Thymus (tissue), 11 donors: ENCODE measurements at regions not wholly inside any gene's neighbourhood (a gene's known extent, or its start where the extent isn't known, plus 50 kb on each side); places are given as distances from the start of the nearest gene placed in this dataset.
"Not testable (repeated sequence)": the region's sequence is repeated elsewhere in the genome, so short reads cannot be mapped to it uniquely, and the experiment has no call there.

Source experiments
- DNase-seq, 9 donors: peaks; one replicate each; pipeline ENCODE4 v3.0.0-alpha.2; 2013; ENCODE audit warnings: low spot score in 9 of 9, low read depth in 6 of 9, missing footprints in 1 of 9
- H3K27ac ChIP-seq, 2 donors: one replicate each; pipeline ENCODE4 v1.5.1; 2013; ENCODE audit warnings: control low read depth in 1 of 2, low read depth in 1 of 2, low read length in 1 of 2, mild to moderate bottlenecking in 1 of 2, moderate library complexity in 1 of 2
- H3K27me3 ChIP-seq, 2 donors: one replicate each; pipeline ENCODE4 v1.5.1; 2013; ENCODE audit warnings: low read length in 1 of 2; ENCODE audit not compliant: control insufficient read depth in 2 of 2, insufficient read depth in 1 of 2
- H3K36me3 ChIP-seq, 2 donors: one replicate each; pipeline ENCODE4 v1.5.1; 2013; ENCODE audit warnings: low read length in 1 of 2, mild to moderate bottlenecking in 1 of 2, moderate library complexity in 1 of 2; ENCODE audit not compliant: control insufficient read depth in 2 of 2, insufficient read depth in 2 of 2
- H3K4me1 ChIP-seq, 2 donors: one replicate each; pipeline ENCODE4 v1.5.1; 2013; ENCODE audit warnings: low read length in 2 of 2; ENCODE audit not compliant: control insufficient read depth in 2 of 2, insufficient read depth in 2 of 2
- H3K4me3 ChIP-seq, 2 donors: one replicate each; pipeline ENCODE4 v1.5.1; 2013; ENCODE audit warnings: low read length in 2 of 2, control low read depth in 1 of 2, mild to moderate bottlenecking in 1 of 2
- H3K9me3 ChIP-seq, 2 donors: one replicate each; pipeline ENCODE4 v1.5.1; 2013; ENCODE audit warnings: low read length in 1 of 2, mild to moderate bottlenecking in 1 of 2; ENCODE audit not compliant: control insufficient read depth in 2 of 2, insufficient read depth in 1 of 2
- WGBS: extraction: QIAGEN DNeasy Blood & Tissue Kit; methylation state at CpG from one replicate; pipeline ENCODE4 v1.1.7; 2013; 5-methylcytosine and 5-hydroxymethylcytosine counted together
- donor health status: healthy.

DNA sequence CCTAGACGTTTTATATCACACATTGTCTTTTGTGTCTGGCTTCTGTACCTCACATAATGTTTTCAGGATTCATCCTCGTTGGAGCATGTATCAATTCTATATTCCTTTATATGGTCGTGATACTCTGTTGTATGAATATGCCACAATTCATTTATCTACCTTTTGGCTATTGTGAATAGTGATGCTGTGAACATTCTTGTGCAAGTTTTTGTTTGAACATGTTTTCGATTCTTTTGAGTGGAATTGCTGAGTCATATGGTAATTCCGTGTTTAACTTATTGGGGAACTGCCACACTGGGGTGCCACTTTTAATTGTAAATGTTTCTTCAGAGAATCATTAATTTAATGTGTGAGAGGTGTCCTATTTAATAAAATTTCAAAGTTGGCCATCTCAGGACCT lies 101.2 kb downstream of the SLC35B3 start:
- no peaks in the 10 kb centered on the region for H3K9me3 ChIP-seq
- H3K4me3 ChIP-seq = no peak overlapping the region
- no peaks in the 10 kb centered on the region for H3K27me3 ChIP-seq
- no peaks in the 10 kb centered on the region for H3K4me1 ChIP-seq
- H3K27ac ChIP-seq = no peak overlapping the region
- DNase-seq = no peak
- 82% methylated on average over 5 of the region's 5 CpGs for WGBS
- H3K36me3 ChIP-seq = no peaks in the 10 kb centered on the region

DNA sequence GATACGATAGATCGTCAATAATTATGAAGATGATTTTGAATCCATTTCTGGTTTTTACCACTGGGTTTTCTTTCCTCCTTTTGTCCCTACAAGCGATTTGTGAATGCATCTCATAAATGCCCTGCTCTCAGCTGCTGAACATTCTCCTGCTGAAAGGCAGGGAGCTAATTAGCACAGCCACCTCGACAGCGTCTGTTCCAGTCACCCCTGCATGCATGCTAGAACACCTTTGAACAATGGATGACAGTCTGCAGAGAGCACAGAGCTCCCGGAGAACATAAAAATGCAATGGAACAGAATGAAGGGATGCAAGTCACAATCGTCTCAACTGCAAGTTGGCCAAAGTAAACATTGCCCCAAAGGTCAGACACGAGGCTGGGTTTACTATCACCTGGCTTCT lies 105.8 kb downstream of the SLC35B3 start:
- Histone ChIP-seq H3K27ac (no peak overlapping the region), H3K9me3 (no peaks in the 10 kb centered on the region), H3K4me3 (no peak overlapping the region), H3K4me1 (no peaks in the 10 kb centered on the region), H3K36me3 (no peaks in the 10 kb centered on the region), H3K27me3 (no peaks in the 10 kb centered on the region)
- 68% methylated on average over 8 of the region's 8 CpGs for WGBS
- no peak for DNase-seq

DNA sequence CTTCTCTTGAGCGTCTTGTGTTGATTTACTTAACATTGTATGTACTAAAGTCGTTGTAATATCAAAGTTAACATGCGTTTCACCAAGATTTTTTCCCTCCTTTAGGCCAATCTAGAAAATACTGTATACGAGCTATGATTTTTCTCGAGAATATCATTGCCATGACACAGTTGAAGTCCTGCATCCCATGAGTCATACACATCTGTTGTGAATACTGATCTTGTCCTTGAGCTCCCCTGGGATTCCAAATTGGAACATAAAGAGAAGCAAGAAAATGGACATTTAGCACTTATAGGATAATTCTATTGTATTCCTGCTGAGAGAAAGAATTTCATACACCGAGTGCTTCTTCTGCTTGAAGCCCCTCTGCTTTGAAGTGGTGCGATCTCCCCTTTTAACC lies 109.6 kb downstream of the SLC35B3 start:
- Histone ChIP-seq H3K36me3 (no peaks in the 10 kb centered on the region), H3K9me3 (no peaks in the 10 kb centered on the region), H3K27me3 (no peaks in the 10 kb centered on the region), H3K4me3 (no peak overlapping the region), H3K4me1 (no peaks in the 10 kb centered on the region), H3K27ac (no peak overlapping the region)
- DNase-seq = no peak
- 89% methylated on average over 7 of the region's 7 CpGs for WGBS

DNA sequence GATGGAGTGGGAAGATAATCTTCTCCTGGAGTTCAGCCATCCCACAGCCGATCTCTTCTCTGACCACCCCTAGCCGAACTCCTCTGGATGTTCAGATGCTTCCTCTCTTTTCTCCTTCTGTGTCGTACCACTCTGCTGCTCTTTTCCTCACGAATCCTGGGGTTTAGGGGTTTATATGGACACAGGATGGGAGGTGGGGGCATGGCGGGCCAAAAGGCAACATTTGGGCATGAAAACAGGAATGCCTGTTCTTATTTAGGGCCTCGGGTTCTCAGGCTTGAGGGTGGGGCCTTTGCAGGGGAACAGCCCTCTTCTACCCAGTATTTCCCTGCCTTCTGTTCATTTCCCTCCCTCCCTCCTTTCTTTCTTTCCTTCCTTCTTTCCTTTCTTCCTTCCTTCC lies 112.7 kb downstream of the SLC35B3 start:
- Histone ChIP-seq H3K4me3 (no peak overlapping the region), H3K27me3 (no peaks in the 10 kb centered on the region), H3K36me3 (no peaks in the 10 kb centered on the region), H3K27ac (no peak overlapping the region), H3K4me1 (no peaks in the 10 kb centered on the region), H3K9me3 (no peaks in the 10 kb centered on the region)
- DNase-seq = no peak
- WGBS = 93% methylated on average over 6 of the region's 6 CpGs

DNA sequence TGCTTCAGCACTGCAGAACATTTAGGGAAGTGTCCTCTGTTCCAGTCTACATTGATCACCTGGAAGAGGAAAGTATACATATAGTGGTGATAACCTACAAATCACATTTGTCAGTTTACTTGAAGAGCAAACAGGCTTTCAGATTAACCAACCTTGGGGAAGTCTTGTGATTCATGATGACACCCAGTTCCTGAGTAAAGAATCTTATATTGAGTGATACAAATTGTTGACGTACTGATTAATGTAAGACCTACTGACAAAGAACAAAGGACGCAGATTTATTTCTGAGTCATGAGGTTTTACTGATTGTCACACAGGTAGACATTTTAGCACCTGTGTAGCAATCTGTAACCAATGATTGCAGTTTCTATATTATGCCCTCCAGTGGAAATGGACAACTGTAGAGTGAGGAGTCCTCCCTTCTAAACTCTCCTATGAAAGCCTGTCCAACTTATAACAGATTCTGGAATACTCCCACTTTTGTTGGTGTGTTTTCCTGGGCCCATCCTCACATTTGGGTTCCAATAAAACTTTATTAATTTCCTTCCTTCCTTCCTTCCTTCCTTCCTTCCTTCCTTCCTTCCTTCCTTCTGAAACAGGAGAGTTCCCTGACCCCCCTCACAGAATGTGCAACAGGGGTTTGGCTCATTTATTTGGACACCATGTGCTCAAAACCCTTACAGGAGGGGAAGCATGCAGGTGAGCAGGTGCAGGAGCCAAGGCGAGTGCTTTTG lies 113.5 kb downstream of the SLC35B3 start:
- WGBS = 94% methylated on average over 3 of the region's 3 CpGs
- Histone ChIP-seq H3K36me3 (no peaks in the 10 kb centered on the region), H3K27me3 (no peaks in the 10 kb centered on the region), H3K9me3 (no peaks in the 10 kb centered on the region), H3K4me1 (no peaks in the 10 kb centered on the region), H3K4me3 (no peak overlapping the region), H3K27ac (no peak overlapping the region)
- no peak for DNase-seq

DNA sequence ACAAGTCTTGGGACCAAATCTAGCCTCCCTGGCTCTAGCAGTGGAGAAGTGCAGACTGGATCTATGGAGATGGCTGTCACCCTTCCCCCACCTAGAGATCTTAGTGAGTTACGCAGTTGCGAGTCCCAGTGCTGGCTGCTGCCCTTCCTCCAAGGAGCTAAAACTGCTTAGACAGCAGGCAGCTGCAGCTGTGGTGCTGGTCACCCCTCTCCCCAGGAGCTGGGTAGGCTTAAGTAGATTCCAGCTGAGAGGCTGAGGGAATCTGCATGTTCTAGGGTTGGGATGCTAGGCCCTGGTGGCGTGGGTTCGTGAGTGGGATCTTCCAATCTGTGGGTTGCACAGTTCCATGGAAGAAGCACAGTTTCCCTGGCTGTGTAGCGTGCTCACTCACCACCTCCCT lies 120.2 kb downstream of the SLC35B3 start:
- H3K27me3 ChIP-seq = no peaks in the 10 kb centered on the region
- H3K4me1 ChIP-seq = no peaks in the 10 kb centered on the region
- no peaks in the 10 kb centered on the region for H3K36me3 ChIP-seq
- no peak for DNase-seq
- H3K9me3 ChIP-seq = no peaks in the 10 kb centered on the region
- no peak overlapping the region for H3K27ac ChIP-seq
- H3K4me3 ChIP-seq = no peak overlapping the region
- WGBS = 90% methylated on average over 5 of the region's 5 CpGs

DNA sequence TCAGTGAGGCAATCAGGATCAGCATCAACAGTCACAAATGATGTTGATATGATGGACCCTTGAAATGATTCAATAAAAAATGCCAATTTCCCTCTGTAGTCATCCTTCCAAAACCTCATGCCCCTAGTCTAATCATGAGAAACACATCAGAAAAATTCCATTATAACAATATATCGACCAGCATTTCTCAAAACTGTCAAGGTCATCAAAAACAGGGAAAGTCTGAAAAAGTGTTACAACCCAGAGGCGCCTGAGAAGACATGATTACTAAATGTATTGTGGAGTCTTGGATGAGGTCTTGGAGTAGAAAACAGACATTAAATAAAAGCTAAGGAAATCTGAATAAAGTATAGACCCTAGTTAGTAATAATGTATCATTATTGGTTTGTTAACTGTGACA lies 133.8 kb downstream of the SLC35B3 start:
- Histone ChIP-seq H3K36me3 (no peaks in the 10 kb centered on the region), H3K4me1 (no peaks in the 10 kb centered on the region), H3K27me3 (no peaks in the 10 kb centered on the region), H3K4me3 (no peak overlapping the region), H3K9me3 (no peaks in the 10 kb centered on the region), H3K27ac (no peak overlapping the region)
- 90% methylated on average over 2 of the region's 2 CpGs for WGBS
- DNase-seq = no peak

DNA sequence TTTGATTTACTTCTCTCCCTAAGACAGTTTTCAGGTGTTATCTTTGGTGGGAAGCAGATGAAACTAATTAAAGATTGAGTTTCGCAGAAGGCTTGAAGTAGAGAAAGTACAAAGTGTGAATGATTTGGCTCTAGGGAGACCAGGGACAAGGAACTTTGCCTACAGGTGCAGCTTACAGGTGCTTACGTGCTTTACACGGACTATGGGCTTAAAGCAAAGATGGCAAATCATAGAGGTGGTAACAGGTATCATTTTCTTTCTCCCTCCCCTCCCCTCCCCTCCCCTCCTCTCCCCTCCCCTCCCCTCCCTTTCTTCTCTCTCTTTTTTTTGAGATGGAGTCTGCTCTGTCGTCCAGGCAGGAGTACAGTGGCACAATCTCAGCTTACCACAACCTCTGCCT lies 136.3 kb downstream of the SLC35B3 start:
- H3K27ac ChIP-seq = no peak overlapping the region
- 90% methylated on average over 4 of the region's 4 CpGs for WGBS
- H3K4me3 ChIP-seq = no peak overlapping the region
- no peaks in the 10 kb centered on the region for H3K27me3 ChIP-seq
- H3K4me1 ChIP-seq = no peaks in the 10 kb centered on the region
- no peaks in the 10 kb centered on the region for H3K9me3 ChIP-seq
- DNase-seq = no peak
- H3K36me3 ChIP-seq = no peaks in the 10 kb centered on the region

DNA sequence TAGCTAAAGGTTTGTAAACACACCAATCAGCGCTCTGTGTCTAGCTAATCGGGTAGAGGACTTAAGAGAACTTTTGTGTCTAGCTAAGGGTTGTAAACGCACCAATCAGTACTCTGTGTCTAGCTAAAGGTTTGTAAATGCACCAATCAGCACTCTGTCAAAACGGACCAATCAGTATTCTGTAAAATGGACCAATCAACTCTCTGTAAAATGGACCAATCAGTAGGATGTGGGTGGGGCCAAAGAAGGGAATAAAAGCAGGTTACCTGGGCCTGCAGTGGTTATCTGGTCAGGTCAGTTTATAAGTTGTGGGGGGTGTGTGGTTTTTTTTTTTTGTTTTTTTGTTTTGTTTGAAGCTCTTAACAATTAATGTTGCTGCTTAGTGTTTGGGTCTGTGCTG lies 152.4 kb downstream of the SLC35B3 start:
- DNase-seq, H3K36me3 ChIP-seq, H3K27me3 ChIP-seq, H3K27ac ChIP-seq, H3K4me1 ChIP-seq, H3K9me3 ChIP-seq, H3K4me3 ChIP-seq: not testable (repeated sequence)
- WGBS = 92% methylated on average over 4 of the region's 4 CpGs
